Fibroblast of pulmonary artery (primary cell): ENCODE measurements at regions not wholly inside any gene's neighbourhood (a gene's known extent, or its start where the extent isn't known, plus 50 kb on each side); places are given as distances from the start of the nearest gene placed in this dataset.

Experiments used
- DNase-seq: peaks from one replicate; pipeline ENCODE4 v3.0.0-alpha.2; 2010; ENCODE audit warnings: low read depth
- H3K4me3 ChIP-seq: replicated peaks from 2 replicates; pipeline ENCODE4 v1.5.1; 2011; ENCODE audit warnings: low read depth, mild to moderate bottlenecking, control low read depth, low read length, moderate library complexity
- CTCF ChIP-seq: IDR thresholded peaks from 2 replicates; pipeline ENCODE4 v1.5.1; 2011; ENCODE audit warnings: mild to moderate bottlenecking, control low read depth, low read length, inconsistent platforms; ENCODE audit errors: missing control alignments

- H3K4me3 ChIP-seq: no peak overlapping the region
- no peak for TF ChIP-seq CTCF
- DNase-seq: no peak
These were observed 134.2 kb downstream of the SETD4 start for GRCh38 chr21:35926003-35926740.

- peak; percentile 71 for DNase-seq
These were observed 134.8 kb downstream of the SETD4 start for GRCh38 chr21:35925497-35925896.

GRCh38 chr21:35924714-35925301 lies 135.5 kb downstream of the SETD4 start:
- H3K4me3 ChIP-seq: no peak overlapping the region
- DNase-seq: peak; percentile 60
- no peak for TF ChIP-seq CTCF

More at GRCh38 chr21:35925497-35925896, 134.8 kb downstream of the SETD4 start:
- H3K4me3 ChIP-seq: no peak overlapping the region
- TF ChIP-seq CTCF: no peak

- no peak for TF ChIP-seq CTCF
- H3K4me3 ChIP-seq: no peak overlapping the region
- DNase-seq: no peak
These were observed 136.4 kb downstream of the SETD4 start for GRCh38 chr21:35923971-35924370.

GRCh38 chr21:35922618-35923017 lies 137.7 kb downstream of the SETD4 start:
- no peak overlapping the region for H3K4me3 ChIP-seq
- DNase-seq: no peak
- no peak for TF ChIP-seq CTCF

- H3K4me3 ChIP-seq: no peak overlapping the region
- TF ChIP-seq CTCF: no peak
- no peak for DNase-seq
These were observed 138.9 kb downstream of the SETD4 start for GRCh38 chr21:35921471-35921870.

GRCh38 chr21:35920436-35920835 lies 139.9 kb downstream of the SETD4 start:
- H3K4me3 ChIP-seq: no peak overlapping the region
- TF ChIP-seq CTCF: no peak
- no peak for DNase-seq
